SK-MEL-5 (cell line): ENCODE measurements at regions not wholly inside any gene's neighbourhood (a gene's known extent, or its start where the extent isn't known, plus 50 kb on each side); places are given as distances from the start of the nearest gene placed in this dataset.
"Not testable (repeated sequence)": the region's sequence is repeated elsewhere in the genome, so short reads cannot be mapped to it uniquely, and the experiment has no call there.

Source experiments
- DNase-seq: peaks from one replicate; pipeline ENCODE4 v3.0.0-alpha.2; 2016; ENCODE audit warnings: low read depth, low spot score
- in situ Hi-C: cut with HindIII; loops from 2 replicates; pipeline ENCODE4 v1.10.0; 2016; ENCODE audit warnings: low sequenced_read_pairs, high pct_unique_total_duplicates, low pct_unique_long_range_greater_than_20kb

DNA sequence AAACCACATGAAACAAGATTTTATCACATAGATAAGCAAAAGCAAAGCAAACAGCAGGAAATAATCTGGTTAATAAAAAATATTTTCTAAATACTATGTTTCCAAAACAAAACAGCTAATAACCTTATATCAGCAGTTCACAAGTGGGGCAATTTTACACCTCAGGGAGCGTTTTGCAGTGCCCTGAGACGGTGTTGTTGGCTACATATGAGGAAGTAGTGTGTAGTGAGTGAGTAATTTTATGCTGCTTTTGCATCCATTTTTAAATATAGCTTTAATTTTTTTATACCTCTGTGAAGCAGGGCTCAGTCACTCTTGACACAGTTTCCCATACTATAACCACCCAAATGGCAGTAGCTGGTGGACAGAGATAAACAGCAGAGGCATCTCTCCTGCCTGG is 438.5 kb upstream of the B3GAT1 start:
- DNase-seq, result no peak
- in situ Hi-C loops, result no loop called here

DNA sequence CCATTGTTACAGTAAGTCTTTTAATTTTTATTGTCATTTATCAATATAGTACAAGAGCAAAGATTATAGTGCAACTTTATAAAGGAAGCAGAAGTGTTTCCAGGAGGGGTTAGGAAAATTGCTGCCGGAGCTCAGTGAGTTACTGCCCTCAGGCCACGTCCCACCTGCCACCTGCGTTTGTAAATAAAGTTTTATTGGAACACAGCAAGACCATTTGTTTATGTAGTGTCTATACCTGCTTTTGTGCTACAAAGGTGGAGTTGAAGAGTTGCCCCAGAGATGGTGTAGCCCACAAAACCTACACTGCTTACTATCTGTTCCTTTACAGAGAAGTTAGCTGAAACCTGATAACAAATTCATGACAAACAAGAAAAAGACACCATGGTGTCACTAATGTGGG is 437.8 kb upstream of the B3GAT1 start:
- DNase-seq, result no peak
- in situ Hi-C loops, result no loop called here

DNA sequence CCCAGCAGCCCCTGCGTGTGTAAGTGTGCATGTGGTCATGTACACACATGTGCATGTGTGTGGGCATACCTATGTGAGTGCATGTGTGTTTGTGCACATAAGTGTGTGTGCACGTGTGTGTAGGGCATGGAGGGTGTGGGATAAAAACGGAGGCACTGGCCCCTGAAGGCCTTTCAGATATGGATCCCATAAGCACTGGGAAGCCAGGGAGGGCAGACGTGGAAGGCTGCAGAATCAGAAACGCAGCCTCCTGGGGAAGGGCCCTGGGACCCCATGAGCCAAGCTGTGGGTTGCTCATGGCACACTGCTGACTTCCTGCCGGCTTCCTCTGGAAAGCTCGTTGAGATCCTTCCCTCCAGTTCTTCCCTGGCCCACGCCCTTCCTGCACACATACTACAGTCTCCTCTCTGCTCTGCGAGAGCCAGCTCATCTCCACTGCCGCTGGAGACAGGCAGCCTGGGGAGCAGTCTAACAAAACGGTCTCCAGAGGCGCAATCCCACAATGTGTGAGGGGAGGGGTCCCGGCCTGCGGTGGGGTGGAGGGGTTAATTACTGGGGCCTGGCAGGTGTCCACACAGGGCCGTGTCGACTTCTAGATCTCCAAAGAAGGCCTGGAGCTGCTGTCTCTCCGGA is 435.2 kb upstream of the B3GAT1 start:
- in situ Hi-C loops, result no loop called here
- DNase-seq, result no peak

DNA sequence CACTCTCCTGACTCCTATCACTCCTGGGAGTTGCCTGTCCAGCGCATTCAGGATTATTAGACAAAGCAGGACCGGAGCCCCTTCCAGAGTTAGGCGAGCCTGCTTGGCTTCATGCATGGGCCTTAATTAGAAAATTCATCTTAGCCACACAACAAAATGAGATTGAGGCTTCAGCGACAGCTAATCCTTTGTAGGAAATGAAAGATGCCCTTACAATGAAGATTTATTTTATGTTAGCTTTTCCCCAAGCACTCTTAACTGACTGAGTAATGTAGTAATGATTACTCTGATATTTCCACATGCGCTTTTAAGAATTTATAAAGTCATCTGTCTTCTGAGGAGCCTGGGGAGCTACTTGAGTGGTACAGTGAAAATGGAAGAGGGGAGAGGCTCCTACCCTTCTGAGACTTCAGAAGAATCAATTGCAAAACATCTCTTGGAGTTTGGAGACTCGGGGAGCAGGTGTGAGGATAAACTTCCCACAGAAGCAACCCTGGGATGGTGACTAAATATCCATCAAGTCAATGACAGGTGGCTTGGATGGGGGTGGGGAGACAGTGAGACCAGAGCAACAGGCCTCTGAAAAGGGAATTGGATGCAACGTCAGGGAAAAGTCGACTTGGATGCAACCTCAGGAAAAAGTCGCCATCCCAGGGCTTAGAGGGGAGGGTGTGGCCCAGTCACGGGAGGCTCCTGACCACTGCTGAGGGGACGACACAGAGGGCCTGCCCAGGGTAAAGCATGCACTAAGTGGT is 434.5 kb upstream of the B3GAT1 start:
- no peak for DNase-seq
- in situ Hi-C loops, result no loop called here

DNA sequence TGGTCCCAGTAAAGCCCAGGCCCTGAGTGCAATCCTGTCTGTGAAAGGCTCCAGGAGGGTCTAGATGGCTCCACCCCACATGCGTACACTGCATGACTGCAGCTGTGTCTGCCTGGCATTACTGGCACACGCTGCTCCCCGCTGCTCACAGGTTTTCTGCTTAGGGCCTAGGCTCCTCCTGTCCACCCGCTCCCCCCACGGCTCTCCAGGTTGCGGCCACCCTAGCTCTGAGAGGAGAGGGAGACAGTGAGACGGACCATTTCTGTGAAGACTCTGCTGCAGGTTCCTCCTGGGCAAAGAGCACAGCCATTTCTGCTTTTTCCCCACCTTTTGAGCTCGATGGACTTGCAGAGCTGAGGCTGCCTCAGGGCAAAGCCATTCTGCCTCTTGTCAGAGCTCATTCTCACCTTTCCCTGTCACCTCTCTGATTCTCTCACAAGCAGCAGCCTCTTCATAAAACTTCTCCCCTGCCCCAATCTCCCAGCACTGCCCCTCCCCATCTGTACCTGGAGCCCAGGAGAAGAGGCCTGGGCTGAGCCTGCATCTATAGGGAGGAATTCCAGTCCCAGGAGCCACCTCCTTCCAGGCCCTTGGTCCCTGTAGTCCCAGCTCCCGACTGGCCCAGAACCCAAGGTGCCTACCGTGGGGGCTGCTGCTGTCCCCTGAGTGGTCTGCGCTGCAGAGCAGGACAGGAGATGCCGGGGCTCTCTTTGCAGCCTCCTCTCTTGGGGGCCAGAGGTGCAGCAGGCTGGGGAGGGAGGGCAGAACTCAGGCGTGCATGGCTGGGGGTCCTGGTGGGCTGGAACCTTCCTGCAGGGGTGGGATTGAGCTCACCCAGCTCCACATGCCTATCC is 433.7 kb upstream of the B3GAT1 start:
- DNase-seq, result no peak
- in situ Hi-C loops, result no loop called here

DNA sequence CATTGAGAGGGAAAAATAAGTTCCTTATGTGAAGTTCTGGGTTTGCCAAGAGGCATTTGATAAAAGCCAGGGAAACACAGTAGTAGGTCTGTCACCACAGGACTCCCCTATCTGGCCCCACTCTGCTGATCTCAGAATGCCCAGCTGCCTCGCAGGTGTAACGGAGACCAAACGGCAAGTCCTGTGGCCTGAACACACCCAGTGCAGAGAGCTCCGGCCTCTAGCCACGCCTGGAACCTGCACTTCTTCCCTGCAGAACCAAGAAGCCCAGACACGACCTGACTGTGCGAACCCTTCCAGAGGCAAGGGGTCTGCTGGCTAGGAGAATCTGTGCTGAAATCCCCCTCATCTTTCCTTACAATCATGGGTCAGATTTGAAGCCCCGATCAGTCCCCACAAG is 432.8 kb upstream of the B3GAT1 start:
- DNase-seq, result no peak
- in situ Hi-C loops, result no loop called here

DNA sequence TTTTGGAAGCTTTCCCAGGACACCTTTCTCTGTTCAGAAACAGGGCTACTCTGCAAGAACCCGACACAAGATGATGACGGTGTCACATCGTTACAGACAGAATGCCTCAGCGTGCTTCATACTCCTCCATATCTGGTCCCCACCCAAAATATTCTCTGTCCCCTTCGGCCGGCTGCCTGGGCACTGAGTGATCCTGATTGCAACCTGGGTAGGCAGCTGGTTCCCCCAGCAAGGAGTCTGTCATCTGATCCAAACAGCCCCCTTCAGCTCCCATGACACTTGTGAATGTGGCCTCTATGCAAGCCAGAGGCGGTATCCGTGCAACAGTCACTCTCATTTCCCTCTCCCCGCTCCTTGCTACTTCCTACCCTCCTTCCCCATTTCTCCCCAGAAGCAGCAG is 431.7 kb upstream of the B3GAT1 start:
- in situ Hi-C loops, result no loop called here
- DNase-seq, result no peak

DNA sequence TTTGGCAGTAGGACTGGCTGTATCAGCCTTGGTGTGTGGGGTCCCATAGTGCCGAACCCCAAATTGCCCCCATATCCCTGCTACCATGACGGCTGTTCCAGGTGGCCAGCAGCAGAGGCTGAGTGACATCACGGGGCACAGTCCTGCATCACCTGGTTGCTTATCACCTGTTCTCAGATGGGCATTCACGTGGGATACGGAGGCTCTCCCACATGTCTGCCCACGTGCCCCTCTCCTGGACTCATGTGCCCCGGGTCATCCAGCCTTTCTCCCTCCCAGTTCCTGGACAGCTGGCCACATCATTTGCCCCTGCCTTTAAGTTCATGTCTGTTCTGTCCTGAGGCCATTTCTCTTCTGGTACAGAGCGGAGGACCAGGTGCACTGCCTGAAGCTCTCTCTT is 431.0 kb upstream of the B3GAT1 start:
- in situ Hi-C loops, result no loop called here

DNA sequence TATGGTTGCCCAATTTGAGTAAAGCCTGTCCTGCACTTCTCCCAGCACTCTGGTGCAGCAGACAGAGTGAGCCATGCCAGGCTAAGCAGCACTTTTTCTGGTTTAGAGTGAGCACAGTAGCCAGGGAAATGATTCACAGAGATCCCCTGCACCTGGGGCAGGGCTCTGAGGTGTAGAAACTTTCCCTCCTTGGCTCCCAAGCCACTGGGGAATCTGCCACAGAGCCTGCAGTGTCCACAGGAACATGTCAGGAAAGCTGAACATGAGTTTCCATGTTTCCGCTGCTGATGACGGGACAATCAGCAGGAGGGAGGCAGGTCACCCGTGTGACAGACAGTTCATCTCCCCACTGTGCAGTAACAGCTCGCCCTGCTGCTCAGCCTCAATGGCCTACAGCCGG is 429.9 kb upstream of the B3GAT1 start:
- DNase-seq, result no peak
- in situ Hi-C loops, result no loop called here

More for the DNA sequence above, 431.0 kb upstream of the B3GAT1 start:
- no peak for DNase-seq

DNA sequence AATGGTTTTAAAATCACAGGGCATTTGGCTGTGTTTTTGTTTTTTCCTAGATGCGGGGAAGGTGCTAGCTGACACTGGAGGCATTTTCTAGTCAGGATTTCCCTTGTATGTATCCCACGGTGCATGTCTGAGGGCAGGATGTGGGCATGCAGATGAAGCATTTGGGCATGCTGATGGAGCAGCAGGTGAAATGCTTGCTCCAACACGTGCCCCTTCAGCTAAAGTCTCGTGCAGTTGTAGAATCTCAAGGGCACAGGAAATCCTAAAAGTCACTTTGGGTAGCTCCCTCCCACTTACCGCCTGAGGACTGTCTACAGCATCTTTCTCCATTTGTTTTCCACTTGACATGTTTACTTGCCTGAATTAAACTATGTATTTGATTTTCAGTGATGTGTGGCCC is 429.4 kb upstream of the B3GAT1 start:
- no peak for DNase-seq

DNA sequence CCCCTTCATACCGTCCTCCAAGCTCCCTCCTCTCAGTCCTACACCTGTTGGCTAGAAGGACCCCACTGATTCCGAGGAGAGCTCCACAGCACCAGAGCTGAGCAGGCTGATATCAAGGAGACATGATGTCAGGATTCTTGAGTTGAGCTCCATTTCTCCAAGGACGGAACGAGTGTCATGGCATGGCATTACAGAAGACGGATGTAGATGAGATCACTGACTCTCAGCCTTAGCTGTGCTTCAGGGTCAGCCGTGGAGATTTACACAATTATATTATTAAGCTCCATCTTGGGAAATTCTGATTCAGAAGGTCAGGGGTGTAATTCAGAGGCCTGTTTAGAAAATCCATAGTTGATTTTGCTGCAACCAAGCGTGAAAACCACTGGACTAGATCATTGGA is 428.9 kb upstream of the B3GAT1 start:
- in situ Hi-C loops, result no loop called here
- DNase-seq, result no peak

More for the DNA sequence above, 429.4 kb upstream of the B3GAT1 start:
- in situ Hi-C loops, result no loop called here

DNA sequence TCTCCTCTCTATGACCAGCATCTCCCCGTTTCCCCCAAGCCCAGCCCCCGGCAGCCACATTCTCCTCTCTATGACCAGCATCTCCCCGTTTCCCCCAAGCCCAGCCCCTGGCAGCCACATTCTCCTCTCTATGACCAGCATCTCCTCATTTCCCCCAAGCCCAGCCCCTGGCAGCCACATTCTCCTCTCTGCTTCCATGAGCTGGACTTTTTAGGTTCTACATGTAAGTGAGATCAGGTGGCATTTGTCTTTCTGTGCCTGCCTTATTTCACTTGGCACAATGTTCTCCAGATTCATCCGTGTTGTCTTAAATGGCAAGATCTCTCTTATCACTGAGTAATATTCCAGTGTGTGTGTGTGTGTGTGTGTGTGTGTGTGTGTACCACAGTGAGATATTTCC is 428.1 kb upstream of the B3GAT1 start:
- in situ Hi-C loops, DNase-seq: not testable (repeated sequence)

DNA sequence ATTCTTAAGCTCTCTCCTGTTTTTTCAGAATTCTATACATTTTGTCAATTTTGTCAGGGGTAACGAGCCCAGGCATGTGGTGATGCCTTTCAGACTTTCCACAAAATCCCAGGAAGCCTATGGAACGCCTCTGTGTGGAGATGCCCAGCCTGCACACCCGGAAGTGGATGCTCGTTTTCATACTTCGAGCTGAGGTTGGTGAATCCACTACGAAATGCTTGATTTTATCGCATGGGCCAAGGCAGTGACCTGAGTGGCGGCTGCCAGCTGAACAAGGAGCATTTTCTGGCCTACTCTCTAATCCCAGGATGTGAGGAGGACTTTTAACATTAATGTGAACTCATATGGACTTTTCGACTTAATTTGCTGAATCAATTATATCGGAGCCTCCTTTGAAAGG is 426.7 kb upstream of the B3GAT1 start:
- no peak for DNase-seq
- in situ Hi-C loops, result no loop called here

DNA sequence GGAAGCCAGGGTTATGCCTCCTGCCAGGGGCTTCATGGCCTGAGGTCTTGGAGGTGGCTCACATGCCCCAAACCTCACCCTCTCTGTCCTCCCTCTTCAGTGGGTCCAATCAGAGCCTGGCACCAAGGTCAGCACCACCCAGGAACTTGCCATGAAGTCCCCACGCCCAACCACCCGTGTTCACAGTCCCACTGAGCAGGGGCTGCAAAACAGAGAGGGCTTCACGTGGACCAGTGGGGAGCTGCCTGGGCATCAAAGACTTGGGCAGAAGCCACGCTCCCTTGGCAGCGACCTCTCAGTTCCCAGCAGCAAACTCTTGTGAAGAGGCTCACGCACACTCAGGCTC is 425.8 kb upstream of the B3GAT1 start:
- no peak for DNase-seq

DNA sequence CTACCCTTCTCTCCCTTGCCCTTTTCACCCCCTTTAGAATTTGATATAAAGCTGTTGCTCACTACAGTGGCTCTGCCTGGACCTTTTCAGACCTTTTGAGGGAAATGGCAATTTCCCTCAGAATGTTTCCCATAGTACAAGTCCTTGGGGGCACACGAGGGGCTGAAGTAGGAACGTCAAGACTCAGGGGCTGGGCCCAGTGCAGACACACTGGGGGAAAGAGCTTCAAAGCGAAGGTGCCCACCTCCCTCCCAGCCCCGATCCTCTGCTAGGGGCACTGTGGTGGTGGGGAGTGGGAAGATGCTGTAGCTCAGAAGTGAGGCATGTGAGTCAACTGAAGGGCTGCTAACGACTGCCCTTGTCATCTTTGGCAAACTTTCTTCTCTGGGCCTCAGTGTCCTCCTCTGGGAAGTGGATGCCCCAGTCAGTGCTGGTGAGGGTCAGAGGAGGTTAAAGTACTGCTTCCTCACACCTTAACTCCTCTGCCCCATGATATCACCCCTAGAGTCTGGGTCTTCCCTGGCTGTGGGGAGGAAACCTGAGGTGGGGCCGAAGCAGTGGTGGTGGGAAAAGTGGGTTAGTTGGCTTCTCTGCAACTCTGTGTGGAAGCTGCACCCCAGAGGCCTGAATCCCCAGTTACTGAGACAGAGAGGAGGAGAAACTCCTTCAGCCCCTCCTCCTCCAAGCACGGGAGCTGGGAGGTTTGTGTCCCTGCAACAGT is 425.3 kb upstream of the B3GAT1 start:
- in situ Hi-C loops, result no loop called here
- no peak for DNase-seq

More for the DNA sequence above, 425.8 kb upstream of the B3GAT1 start:
- in situ Hi-C loops, result no loop called here

DNA sequence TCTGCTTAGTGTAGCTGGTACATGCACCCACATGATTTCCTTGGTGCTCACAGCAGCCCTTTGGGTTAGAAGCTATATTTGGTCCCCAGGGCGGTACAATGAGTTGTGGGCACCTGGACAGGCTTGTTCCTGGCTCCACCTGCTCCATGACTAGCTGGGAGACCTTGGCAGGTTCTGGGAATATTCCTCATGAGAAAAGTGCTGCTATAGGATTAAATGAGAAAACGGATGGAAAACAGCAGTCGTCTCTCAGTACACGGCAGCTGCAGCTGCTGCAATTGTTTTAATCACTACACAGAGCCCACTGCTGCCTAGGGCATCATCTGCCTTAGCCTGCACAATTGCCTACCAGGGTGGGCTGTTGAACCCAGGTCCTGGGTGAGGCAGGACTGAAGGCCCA is 424.5 kb upstream of the B3GAT1 start:
- in situ Hi-C loops, result no loop called here
- no peak for DNase-seq

DNA sequence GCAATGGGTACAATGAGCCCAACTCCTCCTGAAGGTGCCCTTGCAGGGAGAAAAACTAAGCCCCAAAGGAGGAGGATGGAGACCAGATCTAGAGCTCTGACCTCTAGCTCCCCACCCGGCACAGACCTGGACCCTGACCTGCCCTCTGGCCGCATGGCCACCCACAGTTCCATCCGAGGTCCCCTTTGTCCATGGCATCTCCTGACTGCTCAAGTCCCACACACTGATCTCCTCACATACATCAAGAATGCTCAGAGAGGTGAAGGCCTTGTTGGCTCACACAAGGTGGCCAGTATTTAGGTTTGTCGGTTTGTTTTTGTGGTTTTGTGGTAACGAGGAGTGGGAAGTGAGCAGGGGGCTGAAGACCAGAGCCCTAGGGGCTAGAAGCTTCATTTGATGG is 423.5 kb upstream of the B3GAT1 start:
- no peak for DNase-seq
- in situ Hi-C loops, result no loop called here

DNA sequence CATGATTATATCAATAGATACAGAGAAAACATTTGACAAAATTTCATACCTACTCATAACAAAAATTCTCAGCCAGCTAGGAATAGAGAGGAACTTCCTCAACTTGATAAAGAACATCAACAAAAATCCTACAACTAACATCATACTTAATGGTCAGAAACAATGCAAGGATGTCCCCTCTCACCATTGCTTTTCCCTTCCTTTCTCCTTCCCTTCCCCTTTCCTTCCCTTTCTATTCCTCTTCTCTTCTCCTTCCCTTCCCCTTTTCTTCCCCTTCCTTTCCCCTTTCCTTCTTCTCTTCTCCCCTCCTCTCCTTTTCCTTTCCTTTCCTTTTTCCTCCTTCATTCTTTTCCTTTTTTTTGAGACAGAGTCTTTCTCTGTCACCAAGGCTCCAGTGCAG is 418.3 kb upstream of the B3GAT1 start:
- DNase-seq, result no peak
- in situ Hi-C loops, result no loop called here
